NCI-H128 (cell line): ENCODE measurements at regions not wholly inside any gene's neighbourhood (a gene's known extent, or its start where the extent isn't known, plus 50 kb on each side); places are given as distances from the start of the nearest gene placed in this dataset.
A peak's percentile ranks its signal among the peaks of the same experiment; 100 is the strongest.

ENCODE experiments used
- DNase-seq: peaks from one replicate; lab custom pipeline; 2025; ENCODE audit not compliant: unreplicated experiment; lab: John Stamatoyannopoulos, UW

DNA sequence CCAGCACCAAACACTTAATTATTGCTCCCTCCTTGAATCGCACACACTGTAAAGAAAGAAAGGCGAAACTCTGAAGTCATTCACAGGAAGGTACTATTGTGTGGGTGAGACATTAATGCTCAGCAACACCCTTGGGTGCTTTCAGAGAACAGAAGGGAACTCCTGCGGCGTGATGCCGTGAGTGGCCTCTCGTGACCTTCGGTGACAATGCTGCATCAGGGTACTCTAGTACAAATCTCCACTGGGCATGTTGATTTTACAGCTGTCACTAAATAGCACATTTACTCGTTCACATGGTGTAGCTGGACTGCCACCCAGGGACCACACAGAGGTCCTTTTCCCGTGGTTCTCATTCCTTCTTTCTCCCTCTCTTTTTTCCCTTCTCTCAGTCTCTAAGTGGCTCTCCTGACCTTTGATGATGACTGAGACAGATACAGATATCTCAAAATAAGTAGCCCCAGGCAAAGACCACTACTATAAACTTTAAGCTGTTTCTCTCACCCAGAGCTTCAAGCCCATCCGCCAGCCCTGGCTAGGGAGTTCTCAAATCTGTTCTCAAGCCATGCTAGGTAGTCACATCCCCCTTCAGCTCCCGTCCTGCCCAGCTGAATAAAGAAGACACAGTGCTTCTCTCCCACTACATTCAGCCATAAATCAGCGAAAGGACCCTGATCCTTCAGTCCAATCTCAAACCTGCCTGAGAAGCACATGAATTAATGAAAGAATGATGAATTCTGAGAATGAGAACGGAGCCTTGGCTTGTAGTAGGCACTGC, 223.4 kb upstream of the FMN2 start:
- no peak for DNase-seq

DNA sequence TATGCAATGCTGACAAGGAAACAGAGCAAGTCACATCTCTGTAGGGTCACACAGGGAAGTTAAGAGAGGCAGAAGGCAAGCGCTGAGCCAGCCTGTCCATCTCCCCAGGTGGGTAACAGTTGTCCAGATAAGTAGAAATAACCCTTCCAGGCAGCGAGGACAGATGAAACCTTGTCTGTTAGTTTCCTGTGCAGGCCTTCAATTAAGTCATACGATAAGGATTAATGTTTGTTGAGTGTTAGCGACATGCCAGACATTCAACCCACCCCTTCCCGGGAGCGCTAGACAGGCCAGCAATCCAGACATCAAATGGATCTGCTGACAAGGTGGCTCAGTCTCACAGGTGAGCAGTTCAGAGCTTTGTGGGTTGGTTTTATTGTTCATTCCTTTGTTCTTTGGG, 221.5 kb upstream of the FMN2 start:
- DNase-seq = no peak

- no peak for DNase-seq
Measured at GRCh38 chr1:239872626-239873025, 219.1 kb upstream of the FMN2 start.

DNA sequence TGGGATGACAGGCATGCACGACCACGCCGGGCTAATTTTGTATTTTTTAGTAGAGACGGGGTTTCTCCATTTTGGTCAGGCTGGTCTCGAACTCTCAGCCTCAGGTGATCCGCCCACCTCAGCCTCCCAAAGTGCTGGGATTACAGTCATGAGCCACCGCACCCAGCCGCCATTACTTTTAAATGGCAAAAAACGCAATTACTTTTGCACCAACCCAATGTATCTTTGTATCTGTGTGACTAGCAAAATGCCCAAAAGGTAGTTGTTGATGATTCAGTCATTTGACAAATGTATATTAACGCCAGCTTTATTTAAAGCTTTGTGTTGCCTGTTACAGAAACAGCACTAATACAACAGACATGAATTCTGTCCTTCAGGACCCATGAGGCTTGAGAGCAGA, 216.9 kb upstream of the FMN2 start:
- DNase-seq = no peak

DNA sequence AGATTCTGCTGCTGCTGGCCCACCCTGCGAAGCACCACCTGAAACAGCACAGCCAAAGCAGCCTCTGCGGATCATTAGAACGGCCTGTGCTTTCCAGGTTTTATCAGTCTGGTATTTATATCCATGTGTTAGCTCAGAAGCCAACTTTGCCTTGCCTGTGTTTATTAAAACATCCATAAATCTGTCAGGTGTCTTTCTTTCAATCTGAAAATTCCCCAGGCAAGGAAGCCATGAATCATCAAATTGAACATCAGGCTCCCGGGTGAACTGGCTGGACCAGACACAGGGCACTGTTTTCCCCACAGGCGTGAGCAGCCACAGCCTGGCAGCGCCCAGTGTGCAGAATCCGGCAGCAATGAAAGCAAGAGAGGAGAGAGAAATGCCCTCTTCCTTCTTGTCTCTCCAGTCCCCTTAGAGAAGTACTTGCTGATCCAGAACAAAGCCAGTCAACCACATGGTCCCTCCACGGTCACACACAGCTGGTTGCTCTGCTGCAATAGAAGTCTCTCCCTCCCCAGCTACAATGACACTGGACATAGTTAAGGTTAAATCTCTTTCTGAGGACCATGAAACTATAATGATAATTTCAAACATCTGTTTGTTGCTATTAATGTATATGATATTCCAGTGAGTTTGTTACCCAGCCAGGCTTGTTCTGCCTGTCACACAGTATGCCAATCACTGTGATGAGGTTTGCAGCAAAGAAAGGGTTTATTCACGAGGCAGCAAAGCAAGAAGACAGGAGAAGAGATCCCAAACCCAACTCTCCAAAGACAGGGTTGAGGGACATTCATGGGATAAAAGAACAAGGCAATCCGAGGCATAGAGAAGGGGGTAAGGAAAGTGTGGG, 212.1 kb upstream of the FMN2 start:
- DNase-seq = no peak

- DNase-seq = no peak
Measured at GRCh38 chr1:239882967-239883366, 208.7 kb upstream of the FMN2 start.

DNA sequence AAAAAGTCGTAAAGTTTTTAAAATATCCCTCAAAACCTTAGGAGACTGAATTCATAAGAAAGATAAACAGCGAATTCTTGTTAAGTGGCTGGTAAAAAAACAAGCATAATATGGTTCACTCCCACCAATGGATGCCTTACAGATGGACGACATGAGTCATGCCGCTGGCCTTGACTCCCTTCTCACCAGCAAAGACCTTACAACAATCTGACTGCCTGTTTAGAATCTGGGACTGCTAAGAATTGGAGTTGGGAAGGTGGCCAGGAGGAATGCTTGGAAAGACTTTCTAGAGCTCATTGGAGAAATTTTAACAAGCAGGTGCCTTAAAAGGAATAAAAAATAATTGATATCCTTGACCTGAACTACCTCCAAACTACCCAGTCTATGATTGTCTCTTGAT, 206.9 kb upstream of the FMN2 start:
- DNase-seq = no peak

GRCh38 chr1:239886266-239886665, 205.4 kb upstream of the FMN2 start:
- no peak for DNase-seq

GRCh38 chr1:239888639-239889038, 203.0 kb upstream of the FMN2 start:
- no peak for DNase-seq

DNA sequence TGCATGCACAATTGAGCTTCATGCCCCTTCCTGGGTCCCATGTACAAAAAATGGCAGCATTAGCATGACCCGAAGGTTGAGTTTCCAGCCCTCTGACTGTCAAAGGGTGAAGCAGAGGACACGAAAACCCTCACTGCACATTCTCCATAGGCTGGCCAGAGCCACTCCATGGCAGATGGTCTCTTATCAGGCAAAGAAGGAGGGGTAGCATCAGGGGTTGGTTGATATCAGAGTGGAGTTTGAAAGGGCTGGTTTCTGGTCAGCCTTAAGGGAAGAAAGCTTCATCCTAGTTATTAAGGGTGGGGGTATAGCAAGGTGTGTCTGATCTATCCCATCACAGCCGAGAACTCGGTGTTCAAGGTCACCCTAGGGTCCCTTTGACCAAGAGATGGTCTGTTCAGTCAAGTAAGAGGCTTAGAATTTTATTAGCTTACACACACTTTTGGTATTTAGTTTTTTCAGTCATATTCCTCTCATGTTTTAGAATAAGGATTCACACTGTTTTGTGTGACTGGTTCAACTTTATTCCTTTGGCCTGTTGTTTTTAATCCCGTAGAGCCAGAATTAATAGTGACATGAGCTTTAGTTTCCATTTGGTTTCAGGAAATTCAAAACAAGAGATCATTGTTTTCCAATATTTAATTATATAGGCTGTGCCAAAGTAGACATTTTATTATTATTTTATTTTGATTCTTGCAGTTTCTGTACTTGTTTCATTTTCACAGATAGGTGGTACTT, 199.9 kb upstream of the FMN2 start:
- DNase-seq = no peak

DNA sequence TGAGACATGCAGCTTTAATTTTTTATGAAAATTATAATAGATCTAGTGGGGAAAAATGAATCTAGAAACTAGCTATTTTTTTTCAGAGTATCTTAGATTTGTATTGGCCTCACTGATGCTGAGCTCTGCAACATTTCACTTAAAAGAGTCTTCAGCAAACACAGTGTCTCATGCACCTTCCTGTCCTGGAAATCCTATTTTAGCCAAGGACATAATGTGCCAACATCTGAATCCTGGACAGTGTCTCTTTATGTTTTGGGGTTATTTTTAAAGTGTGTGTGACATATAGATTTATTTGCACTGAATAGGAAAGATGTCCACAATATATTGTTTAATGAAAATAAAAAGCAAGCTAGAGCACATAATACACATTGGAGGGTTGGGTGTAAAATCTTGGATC, 199.1 kb upstream of the FMN2 start:
- no peak for DNase-seq

GRCh38 chr1:239893127-239893731, 198.5 kb upstream of the FMN2 start:
- DNase-seq = no peak

DNA sequence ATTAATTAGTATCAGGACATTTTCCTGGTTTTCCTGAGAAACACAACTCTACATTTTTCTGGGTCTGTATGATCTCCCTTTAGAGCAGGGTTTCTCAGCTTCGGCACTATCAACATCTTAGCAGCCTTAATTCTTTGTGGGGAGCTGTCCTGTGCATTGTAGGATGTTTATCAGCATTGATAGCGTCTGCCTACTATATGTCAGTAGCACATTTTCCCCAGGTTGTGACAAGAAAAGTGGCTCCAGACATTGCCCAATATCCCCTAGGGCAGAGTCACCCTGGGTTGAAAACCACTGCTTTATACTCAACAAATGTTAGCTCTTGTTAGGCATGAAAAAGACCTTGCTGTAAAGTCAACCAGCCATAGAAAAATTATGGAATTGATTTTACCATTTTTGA, 195.1 kb upstream of the FMN2 start:
- DNase-seq = no peak

DNA sequence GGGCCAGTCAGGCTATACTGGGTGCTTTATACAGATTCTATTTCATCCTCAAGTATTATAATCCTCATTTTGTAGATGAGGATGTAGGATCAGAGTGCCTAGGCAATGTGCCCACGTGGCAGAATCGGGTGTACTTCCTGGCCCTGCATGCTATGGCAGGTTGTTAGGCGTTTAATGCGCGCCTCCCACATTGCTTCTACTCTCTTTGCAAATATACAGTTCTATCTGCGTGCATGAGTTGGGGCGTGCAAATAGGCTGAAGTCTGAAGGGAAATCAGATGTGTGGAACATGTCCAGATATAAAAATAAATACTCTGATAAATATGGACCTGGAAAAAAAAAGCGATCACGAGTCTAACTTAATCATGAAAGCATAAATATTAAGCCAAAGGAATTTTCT, 194.7 kb upstream of the FMN2 start:
- DNase-seq = no peak

GRCh38 chr1:239897458-239897857, 194.2 kb upstream of the FMN2 start:
- no peak for DNase-seq

DNA sequence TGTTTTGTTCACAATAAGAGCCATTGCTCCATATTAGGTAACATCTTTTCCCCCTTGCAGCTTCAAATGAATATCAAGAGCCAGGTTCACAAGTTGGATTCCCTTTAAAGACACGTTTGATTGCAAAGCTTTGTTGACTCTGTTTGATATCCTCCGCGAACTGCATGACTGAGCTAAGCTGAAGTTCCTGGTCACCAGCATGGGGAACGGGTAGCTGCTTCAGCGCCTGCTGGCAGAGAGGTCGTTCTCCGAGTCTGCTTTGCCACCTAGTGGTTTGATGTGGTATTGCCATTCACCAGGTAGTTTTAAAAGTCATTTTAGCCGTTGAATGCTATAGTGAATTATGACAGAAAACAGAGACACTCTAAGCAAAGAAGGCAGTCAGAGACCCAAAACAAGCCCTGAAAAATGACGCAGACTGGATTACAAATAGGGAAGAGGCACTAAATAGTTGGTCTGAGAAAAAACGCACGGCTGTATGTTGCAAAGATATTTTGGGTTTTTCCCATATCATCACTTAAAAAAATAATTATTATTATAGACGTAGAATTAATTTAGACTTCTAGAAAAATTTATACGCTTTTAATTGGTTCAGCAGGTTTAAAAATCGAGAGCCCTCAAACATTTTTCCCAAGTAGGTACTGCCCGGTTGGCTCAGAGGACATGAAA, 193.5 kb upstream of the FMN2 start:
- peak; percentile 41 for DNase-seq

- DNase-seq = no peak
Measured at GRCh38 chr1:239899747-239900146, 191.9 kb upstream of the FMN2 start.

GRCh38 chr1:239906394-239906793, 185.3 kb upstream of the FMN2 start:
- no peak for DNase-seq

GRCh38 chr1:239909898-239910297, 181.8 kb upstream of the FMN2 start:
- DNase-seq = no peak

- no peak for DNase-seq
Measured at GRCh38 chr1:239912471-239912870, 179.2 kb upstream of the FMN2 start.

GRCh38 chr1:239913141-239913585, 178.5 kb upstream of the FMN2 start:
- DNase-seq = no peak
